ENCODE measurements at regions not wholly inside any gene's neighbourhood (a gene's known extent, or its start where the extent isn't known, plus 50 kb on each side); places are given as distances from the start of the nearest gene placed in this dataset.
A peak's percentile ranks its signal among the peaks of the same experiment; 100 is the strongest.
"Not testable (repeated sequence)": the region's sequence is repeated elsewhere in the genome, so short reads cannot be mapped to it uniquely, and the experiment has no call there.

DNA sequence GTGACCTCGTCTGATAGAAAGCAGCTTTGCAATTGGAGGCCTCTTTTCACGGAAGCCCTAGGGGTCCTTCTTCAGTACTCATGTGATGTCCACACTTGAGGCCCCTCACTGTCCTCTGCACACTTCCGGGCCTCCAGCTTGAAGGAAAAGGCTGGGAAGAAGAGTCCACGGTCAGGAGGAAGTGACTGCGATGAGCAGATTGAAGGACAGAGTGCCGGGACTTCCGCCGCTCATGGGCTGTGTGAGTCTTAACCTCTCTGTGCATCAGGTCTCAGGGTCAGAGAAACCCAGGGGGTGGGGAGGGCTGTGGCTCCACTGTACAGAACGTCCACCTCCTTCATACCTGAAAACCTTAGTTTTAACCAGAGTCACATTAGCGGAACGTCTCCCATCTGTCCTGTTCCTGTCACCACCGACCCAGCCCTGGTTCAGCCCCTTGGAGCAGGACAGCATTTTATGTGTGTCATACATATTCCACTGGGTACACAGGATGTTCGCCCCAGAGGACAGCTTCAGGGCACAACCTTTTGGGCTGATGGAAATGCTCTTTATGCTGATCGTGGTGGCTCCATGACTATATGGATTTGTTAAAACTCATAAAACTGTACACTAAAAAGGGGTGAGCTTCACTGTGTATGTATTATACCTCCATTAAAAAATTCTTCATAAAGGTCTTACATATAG, 51.0 kb upstream of the SORCS2 start:
- DNase-seq: no peak

DNA sequence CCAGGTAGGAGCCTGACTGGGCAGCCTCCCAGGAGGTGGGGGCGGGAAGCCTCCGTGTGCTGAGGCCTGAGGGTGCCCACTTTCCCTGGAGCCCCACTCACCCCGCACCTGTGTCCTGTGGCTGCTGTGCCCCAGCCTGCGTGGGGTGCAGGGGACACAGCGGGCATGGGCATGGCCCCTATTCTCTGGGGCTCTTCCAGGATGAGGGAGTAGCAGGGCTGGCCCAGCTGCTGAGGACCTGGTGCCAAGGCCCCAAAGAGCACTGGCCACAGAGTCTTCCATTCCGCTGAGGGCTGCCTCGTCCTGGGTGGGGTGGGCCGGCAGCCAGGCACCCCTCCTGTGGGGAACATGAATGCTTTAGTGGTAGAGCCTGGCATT, 51.7 kb upstream of the SORCS2 start:
- DNase-seq: no peak

DNA sequence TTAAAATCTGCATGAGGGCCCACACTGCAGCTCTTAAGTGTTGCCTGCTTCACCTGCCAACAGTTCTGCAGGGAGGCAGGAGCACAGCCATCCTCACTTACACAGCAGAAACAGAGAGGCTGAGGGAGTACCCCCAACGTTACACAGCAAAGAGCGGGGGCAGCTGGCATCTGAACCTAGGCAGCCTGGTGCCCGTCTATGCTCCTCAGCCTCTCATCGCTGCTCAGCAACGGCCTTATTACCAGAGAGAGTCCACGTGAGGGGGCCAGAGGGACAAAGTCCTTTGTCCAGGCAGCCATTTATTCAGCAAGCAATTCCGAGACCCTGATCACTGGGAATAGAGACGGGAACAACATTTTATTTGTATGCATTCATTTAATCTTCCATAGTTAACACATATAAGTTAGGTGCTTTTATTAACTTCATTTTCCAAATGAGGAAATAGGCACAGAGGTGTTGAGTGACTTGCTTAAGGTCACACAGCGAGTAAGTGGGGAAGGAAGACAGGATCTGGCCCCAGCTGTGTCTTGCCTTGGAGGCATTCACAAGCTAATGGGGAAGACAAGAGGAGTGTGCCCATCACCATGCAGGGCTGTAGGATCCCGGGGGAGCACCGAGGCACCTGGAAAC, 52.2 kb upstream of the SORCS2 start:
- no peak for DNase-seq

DNA sequence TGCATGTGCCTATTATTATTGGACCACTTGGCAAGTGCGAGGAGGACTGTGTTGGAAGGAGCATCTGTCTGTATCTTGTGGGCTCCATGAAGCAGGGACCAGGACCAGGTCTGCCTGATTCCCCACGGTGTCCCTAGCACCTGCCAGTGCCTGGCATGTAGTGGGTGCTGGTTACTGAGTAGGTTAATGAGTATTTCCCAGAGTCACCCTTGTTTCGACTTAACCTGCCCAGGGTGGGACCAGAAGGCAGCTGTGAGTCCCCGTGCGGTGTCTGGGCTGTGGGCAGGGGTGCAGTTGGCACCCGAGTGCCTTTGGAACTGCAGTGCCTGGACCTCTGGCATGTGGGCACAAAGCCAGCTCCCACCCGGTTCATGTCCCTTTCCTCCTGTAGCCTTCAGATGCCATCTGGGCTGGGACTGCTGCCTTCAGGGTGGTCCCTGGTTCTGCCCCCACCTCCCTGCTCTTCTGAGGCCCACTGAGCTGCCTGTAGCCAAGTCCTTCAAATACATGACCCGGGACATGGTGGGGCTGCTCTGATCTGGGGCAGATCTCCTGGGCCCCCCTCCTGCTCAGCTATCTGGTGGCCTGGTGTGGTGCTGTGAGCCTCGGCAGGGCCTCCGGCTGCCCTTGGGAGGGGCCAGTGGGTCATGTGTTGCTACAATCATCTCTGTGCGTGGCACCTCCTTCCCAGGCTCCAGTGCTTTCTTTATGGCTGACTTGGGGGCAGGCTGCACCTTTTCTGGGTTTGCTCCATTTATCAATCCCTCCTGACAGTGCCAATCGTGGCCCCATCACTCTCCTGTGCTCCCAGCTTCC, 53.0 kb upstream of the SORCS2 start:
- DNase-seq: no peak

DNA sequence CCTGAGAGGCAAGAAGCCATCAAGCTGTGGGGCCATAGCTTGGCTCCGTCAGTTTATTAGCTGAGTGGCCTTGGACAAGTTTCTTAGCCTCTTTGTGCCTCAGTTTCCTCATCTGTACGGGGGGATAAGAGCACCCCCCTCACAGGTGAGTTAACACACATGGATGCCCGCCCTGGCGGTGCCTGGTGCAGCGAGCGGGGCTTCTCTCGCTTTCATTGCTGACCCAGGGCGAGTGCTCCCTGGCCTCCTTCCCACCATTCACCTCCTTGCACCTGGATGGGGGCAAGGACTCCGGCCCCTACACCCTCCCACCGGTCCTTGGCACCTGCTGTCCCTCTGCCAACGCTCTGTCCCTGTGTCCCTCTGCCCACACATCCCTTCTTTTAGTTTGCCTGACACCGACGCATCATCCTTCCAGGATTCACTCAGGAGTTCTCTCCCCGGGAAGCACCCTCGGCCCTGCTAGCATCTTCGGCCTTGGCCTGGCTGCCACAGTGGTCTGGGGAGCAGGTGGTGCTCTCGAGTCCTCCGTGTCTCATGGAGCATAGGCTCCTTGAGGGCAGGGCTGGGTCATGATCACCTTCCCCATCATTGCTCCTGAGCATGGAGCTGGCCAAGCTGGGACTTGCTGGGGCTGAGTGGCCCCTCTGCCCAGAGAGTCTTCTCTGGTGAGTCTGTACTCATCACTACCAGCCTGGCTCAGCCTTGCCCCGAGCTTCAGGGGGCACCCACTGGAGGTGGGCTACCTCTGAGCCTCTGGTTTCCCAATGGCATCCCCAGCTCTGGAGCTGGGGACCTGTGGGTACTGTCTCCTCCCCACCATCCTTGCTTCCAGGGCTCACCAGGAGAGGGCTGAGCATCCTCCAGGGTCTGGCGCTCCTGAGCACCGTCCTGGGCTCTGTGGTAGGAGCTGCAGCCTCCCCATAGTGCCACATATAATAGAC, 53.8 kb upstream of the SORCS2 start:
- DNase-seq: no peak

DNA sequence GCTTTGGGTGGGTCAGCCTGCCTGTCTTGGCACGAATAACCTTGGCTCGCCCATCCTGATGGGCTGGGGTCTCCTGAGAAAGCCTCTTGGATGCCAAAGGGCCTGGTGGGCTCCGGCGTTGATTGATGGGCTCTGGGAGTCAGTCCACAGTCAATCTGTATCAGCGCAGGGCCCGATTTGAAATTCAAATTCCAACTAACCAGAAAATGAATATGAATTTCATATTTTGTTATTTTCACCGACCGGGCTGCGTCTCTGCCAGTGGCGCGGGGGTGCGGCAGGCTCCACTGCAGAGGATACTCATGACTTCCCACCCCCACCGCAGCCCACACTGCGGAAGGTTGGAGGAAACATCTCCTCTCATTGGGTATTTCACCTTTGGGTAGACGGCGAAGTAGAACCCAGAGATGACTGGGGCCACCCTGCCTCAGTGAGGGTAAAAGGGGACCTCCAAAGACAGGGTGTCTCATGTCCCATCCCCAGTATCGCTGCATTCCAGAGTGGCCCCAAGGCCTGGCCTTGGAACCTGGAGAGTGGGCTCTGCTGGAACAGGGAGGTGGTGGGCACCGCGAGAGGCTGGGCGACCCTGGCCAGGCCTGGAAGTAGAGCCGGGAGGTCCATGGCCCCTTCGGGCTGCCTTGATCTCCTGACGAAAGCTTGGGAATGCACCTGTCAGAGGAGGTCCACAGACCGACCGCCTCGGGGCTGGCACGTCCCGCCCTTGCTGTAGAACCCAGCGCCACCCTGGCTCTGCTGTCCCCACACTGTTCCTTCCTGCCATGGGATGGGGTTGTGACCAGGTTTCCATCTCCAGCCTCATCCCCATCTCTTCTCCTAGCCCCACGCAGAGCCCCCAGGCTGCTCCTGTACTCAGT, 54.8 kb upstream of the SORCS2 start:
- DNase-seq: no peak

DNA sequence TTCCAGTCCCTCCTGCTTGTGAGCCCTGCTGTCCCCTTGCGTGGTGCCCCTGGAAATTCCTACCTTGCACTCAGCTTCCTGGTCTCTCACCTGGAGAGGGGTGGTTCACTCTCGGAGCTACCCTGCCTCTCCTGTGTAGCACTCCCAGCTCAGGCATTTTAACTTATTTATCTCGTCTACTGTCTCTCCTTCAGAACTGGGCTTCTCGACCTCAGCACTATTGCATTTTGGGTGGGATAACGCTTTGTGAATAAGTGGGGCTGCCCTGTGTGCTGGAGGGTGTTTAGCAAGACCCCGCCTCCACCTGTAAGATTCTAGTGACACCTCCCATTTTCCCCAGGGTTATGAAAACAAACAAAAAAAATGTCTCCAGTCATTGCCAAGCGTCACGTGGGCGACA, 56.0 kb upstream of the SORCS2 start:
- DNase-seq: no peak

DNA sequence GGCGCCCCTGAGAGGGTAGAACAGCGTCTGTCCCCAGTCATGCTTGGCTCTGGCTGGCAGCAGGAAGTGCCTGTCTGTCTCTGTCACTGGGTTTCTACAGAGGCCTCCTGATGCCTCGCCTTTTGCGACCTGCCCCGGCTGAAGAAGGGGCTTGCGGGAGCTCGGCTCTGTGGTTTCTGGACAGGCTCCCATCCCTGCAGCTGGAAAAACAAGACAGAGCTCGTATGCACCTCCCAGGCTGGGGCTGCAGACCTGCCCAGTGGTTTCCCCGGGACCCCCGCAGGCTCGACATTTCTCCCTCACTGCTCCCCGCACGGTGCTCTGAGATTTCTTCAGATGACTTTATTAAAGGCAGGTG, 57.0 kb upstream of the SORCS2 start:
- peak; percentile 15 for DNase-seq

DNA sequence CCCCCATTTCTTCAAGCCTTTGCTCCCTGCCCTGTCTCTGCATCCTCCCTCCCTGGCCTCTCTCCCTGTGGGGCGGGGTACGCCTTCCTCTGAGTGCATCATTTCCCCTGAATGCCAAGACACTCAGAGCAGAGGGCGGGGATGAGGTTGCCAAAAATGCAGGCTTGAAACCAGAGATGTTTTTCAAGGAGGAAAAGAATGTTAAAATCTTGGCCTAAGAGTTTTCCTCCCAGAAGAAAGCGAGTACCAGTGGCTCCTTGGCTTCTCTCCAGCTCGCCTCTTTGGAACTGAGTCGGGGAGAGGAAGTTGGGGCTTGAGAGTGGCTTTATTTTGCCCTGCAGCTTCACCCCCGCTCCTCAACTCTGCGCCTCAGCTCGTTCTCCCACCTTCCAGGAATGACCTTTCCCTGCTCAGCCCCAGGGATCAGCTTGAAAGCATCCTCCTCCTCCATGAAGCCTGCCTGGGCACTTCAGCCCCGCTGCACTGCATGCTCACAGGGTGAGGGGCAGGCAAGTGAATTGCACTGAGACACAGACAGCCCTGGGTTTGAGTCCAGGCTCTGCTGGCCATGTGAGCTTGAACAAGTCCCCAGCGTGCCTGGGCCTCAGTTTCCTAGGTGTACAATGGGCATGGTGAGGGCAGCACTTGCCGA, 57.5 kb upstream of the SORCS2 start:
- no peak for DNase-seq

DNA sequence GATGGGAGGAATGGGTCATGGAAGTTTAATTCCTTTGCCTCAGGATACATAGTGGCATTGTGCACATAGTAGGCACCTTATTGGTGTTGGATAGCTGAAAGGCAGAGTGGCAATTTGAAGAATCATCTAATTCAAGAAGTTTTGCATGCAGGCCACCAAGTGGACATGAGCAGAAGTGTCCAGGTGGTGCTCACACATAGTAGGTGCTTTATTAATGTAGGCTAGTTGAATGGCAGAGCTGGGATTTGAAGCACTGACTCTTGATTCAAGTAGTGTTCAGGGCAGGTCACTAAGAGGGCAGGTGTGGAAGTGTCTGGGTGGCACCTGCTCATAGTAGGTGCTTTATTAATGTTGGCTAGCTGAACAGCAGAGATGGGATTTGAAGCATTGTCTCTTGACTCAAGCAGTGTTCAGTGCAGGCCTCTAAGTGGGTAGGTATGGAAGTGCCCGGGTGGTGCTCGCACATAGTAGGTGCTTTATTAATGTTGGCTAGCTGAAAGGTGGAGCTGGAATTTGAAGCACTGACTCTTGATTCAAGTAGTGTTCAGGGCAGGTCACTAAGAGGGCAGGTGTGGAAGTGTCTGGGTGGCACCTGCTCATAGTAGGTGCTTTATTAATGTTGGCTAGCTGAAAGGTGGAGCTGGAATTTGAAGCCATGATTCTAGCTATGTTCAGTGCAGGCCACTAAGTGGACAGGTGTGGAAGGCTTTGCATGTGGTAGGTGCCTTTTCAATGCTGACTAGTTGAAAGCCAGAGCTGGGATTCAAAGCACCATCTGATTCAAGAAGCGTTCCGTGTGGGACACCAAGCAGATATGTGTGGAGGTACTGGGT, 58.3 kb upstream of the SORCS2 start:
- not testable (repeated sequence) for DNase-seq

DNA sequence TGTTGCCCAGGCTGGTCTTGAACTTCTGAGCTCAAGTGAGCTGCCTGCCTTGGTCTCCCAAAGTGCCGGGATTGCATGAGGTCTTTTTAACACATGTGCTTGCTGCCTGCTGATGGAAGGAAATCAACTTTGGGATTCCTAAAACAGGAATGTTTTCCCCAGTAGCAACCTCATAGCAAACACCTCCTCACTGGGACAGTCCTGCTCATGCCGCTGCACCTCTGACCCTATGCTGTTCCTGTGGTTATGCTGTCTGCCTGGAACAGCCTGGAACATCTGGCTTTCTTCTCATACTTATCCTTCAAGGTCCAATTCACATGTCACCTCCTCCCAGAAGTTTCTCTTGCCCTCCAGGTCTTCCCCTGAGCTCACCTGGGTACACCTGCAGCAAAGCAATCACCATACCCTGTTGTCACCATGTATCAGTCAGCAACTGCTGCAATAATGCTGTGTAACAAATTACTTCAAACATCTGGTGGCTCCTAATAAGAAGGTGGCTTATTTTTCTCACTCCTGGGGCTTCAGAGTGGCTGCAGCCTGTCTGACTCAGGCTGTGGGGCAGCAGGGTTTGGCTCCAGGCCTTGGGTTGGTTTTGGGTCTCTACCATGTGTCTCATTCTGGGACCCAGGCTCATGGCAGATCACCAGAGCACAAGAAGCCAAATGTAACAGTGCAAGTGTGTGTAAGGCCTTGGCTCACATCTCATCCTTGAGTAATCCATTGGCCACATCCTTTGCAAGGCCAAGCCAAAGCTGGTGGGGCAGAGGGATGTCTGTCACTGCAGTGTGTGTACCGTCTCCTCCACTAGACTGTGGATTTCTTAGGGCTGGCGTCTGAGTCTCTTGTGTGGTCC, 59.4 kb upstream of the SORCS2 start:
- DNase-seq: no peak

DNA sequence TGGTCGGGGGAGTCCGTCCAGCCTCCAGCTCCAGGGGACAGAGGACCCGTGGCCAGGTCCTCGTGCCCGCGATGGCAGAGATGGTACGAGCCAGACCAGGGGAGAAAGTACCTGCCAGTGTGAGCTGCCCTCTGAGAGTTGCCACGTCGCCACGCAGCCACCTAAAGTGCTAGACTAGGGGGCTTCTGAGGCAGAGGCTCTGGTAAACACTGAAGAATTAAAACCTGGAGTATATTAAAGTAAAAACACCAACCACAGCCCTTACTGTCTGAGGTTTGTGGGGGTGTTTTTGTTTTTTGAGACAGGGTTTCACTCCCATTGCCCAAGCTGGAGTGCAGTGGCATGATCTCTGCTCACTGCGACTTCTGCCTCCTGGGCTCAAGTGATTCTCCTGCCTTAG, 60.1 kb upstream of the SORCS2 start:
- no peak for DNase-seq

DNA sequence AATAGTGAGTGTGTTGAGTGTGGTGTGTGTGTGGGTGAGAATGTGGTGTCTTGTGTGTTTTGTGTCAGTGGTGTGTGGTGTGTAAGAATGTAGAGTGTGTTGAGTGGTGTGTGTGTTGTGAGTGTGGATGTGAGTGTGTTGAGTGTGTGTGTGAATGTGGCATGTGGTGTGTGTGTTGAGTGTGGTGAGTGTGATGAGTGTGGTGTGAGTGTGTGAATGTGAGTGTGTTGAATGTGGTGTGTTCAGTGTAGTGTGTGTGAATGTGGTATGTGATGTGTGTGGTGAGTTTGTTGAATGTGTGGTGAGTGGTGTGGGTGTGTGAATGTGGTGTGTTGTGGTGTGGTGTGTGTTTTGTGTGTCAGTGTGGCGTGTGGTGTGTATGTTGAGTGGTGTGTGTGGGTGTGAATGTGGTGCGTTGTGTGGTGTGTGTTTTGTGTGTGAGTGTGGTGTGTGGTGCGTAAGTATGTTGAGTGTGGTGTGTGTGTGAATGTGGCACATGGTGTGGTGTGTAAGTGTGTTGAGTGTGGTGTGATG, 60.8 kb upstream of the SORCS2 start:
- DNase-seq: no peak

DNA sequence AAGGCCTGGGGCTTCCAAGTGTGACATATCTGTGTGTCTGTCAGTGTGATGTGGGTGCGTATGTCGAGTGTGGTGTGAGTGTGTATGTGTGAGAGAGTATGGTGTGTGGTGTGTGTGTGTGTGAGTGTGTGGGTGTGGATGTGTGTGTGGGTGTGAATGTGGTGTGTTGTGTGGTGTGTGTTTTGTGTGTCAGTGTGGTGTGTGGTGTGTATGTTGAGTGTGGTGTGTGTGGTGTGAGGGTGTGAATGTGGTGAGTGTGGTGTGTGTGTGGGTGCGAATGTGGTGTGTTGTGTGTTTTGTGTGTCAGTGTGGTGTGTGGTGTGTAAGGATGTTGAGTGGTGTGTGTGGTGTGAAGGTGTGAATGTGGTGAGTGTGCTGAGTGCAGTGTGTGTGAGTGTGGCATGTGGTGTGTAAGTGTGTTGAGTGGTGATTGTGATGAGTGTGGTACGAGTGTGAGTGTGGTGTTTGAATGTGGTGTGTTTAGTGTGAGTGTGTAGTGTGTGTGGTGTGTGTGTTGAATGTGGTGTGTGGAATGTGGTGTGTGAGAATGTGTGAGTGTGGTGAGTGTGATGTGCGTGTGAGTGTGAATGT, 61.6 kb upstream of the SORCS2 start:
- DNase-seq: no peak

DNA sequence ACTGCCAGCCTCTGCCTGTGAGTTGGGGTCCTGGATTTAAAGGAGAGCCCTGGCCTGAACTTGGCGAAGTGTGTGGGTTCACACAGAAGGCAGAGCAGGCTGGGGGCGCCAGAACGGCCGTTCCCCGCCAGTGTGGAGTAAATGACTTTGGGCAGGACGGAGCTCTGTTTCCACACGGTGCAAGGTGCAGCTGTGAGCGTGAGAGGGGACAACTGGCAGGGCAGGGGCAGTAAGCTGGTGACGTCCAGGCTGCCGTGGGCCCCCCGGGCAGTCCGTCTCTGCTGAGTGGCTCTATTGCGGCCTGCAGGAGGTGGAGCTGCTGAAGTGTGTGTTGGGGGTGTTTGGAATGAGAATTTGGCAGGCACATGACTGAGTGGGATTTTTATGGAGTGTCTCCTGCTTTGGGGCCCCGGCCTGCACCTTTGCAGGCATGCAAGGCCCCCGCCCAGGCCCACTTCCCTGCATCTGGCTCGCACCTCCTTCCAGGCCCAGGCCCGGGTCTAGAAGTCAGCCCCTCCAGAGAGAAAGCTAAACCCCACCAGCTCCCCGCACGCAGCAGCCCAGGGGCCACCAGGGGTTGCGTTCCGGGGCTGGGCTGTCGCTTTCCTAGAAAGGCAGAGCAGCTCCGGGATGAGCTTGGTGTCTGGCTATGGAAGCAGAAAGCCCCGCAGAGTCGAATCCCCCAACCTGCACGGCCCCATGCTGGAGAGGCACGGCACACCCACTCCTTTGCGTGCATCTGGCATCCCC, 62.2 kb upstream of the GRPEL1 start:
- no peak for DNase-seq

DNA sequence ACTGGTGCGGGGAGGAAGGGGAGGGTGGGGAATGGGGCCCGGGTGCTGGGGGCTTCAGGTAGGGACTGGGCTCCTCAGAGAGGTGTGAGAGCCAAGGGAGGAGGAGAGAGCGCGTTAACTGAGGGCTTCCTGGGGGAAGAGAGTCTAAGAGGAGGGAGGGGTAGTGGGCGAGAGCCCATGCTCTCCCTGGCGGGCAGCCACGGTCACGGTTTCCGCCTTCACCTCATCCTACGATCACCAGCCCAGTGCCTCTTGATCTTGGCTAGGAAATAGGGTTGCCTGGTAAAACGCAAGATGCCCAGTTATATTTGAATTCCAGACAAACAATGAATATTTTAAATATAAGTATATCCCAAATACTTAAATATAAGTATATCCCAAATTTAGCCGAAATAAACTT, 60.8 kb upstream of the GRPEL1 start:
- peak; percentile 23 for DNase-seq

DNA sequence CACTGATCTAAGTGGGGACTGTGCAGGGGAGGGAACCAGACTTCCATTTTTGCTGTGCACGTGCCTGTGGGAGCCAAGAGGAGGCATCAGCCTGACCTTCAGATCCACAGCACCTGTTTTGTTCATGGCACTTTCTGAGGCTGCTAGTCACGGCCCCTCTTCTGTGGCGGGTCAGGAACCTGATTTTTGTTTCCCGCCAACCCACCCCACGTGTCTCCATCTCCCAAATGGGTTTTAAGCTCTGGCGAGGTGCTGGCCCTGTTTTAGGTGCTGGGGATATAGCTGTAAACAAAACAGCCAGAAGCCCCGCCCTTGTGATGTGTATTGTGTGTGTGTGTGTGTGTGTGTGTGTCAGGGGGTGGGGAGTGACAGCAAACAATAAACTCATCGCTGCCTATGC, 60.4 kb upstream of the GRPEL1 start:
- DNase-seq: no peak

DNA sequence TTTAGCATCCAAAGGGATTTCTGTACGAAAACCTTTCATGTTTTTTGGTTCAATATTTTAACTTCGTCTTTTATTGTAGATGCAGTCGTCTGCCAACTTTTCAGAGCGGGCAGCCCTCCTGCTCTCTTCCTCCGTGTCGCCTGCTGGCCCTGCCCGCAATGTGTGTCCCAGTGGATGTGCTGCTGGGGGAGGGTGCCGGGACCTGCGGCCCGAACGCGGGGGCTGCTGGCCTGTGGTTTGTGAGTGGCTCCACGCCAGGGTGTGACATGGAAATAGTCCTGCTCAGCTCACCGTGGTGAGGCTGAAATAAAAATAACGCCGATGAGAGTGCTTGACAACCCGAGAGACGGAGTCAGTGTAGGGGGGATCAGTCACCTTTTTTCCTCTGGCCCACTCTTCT, 59.7 kb upstream of the GRPEL1 start:
- DNase-seq: no peak

Data from NCI-H1092 treated with DMSO at 0.1 percent for 48 hours (cell line).